HFFc6 (cell line): ENCODE measurements at regions not wholly inside any gene's neighbourhood (a gene's known extent, or its start where the extent isn't known, plus 50 kb on each side); places are given as distances from the start of the nearest gene placed in this dataset.

Source experiments
- DNase-seq: peaks from one replicate; pipeline ENCODE4 v3.0.0-alpha.2; 2018
- H3K27ac Mint-ChIP-seq: 2 replicates; pipeline ENCODE4 v1.8.0; 2020; ENCODE audit warnings: mild to moderate bottlenecking, mixed read lengths
- H3K27me3 Mint-ChIP-seq: 2 replicates; pipeline ENCODE4 v1.8.0; 2021; ENCODE audit warnings: mild to moderate bottlenecking, moderate library complexity, mixed read lengths; ENCODE audit not compliant: insufficient read depth
- H3K36me3 Mint-ChIP-seq: 2 replicates; pipeline ENCODE4 v1.8.0; 2021; ENCODE audit warnings: low read depth, mixed read lengths
- H3K4me1 Mint-ChIP-seq: 2 replicates; pipeline ENCODE4 v1.8.0; 2020; ENCODE audit warnings: low read depth, mixed read lengths
- H3K4me3 Mint-ChIP-seq: 2 replicates; pipeline ENCODE4 v1.8.0; 2020; ENCODE audit warnings: mild to moderate bottlenecking, moderate library complexity, mixed read lengths
- H3K9me3 Mint-ChIP-seq: 2 replicates; pipeline ENCODE4 v1.8.0; 2020; ENCODE audit warnings: mild to moderate bottlenecking, mixed read lengths
- CTCF ChIP-seq: fragments of 200-600 bp; sonication (generic); IDR thresholded peaks from 2 replicates; pipeline ENCODE4 v1.5.0; 2021; ENCODE audit warnings: antibody characterized with exemption, mild to moderate bottlenecking

DNA sequence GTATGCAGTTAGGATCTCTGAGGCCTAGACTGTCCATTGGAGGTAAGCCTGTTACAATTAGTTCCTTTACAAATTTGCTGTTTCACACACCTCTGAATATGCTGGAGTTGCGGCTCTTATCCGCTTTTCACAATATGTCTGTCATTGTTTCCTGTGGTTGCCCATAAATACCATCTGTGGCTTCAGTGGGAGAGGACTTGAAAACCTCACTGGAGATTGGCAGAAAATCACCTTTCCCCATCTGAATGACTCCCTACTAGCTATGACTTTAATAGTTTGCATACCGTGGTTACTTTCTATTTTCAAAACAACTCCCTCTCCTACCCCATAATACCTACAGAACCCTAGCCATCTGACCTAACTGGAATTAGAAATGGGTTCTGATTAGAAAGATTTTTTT is 454.3 kb downstream of the PCDH17 start:
- no peak for DNase-seq
- H3K36me3 Mint-ChIP-seq, result no peaks in the 10 kb centered on the region
- TF ChIP-seq CTCF, result no peak
- no peaks in the 10 kb centered on the region for H3K27me3 Mint-ChIP-seq
- H3K4me1 Mint-ChIP-seq, result no peaks in the 10 kb centered on the region
- no peak overlapping the region for H3K4me3 Mint-ChIP-seq
- H3K27ac Mint-ChIP-seq, result no peak overlapping the region
- peaks cover 29% of the 10 kb centered on the region for H3K9me3 Mint-ChIP-seq

GRCh38 chr13:58087566-58087965 is 456.0 kb downstream of the PCDH17 start:
- DNase-seq, result no peak
- H3K9me3 Mint-ChIP-seq, result peaks cover 21% of the 10 kb centered on the region
- TF ChIP-seq CTCF, result no peak
- H3K27ac Mint-ChIP-seq, result no peak overlapping the region
- H3K27me3 Mint-ChIP-seq, result no peaks in the 10 kb centered on the region
- H3K4me3 Mint-ChIP-seq, result no peak overlapping the region
- H3K36me3 Mint-ChIP-seq, result no peaks in the 10 kb centered on the region
- H3K4me1 Mint-ChIP-seq, result no peaks in the 10 kb centered on the region

DNA sequence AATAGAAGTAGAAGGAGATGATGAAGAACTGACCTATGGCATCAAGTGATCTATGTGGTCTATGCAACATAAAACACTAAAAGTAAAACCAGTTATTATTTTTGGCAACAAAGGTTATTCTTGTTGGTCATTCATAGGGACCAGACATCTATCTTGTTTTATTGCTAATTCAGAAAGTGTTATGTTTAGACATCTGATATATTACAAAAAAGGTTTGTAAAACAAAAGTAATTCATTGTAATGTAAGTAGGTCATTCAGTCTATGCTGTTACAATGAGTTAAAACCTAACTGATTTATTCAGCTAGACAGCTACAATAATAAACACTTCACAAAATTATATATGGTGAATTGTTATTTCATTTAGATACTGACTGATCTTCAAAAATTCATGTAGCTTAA is 461.9 kb downstream of the PCDH17 start:
- Mint-ChIP-seq H3K4me3 (no peak overlapping the region), H3K36me3 (no peaks in the 10 kb centered on the region), H3K27me3 (no peaks in the 10 kb centered on the region; the same call in 1 of the 2 replicates), H3K4me1 (no peaks in the 10 kb centered on the region), H3K9me3 (peaks cover 10% of the 10 kb centered on the region), H3K27ac (no peak overlapping the region)
- DNase-seq, result no peak
- TF ChIP-seq CTCF, result no peak

DNA sequence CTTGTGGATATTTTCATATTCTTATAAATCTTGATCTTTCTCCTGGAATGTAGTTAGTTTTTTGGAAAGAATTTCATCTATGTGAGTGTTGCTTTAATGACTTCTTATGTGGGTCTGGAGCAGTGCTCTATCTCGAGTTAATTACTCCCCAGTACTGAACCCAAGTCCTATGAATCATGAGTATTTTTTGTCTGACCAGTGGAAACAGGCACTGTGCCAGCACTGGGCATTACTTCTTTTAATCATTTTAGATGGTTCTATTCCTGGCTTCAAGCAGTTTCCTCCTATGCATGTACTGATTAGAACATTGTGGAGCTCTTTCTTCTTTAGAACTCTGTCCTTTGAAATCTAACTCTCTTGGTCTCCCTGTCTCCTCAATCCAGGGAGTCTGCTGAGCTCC is 466.3 kb downstream of the PCDH17 start:
- no peak for DNase-seq
- Mint-ChIP-seq H3K9me3 (peaks cover 12% of the 10 kb centered on the region; the same call in 1 of the 2 replicates), H3K4me1 (no peaks in the 10 kb centered on the region), H3K27me3 (no peaks in the 10 kb centered on the region; the same call in 1 of the 2 replicates), H3K4me3 (no peak overlapping the region), H3K27ac (no peak overlapping the region), H3K36me3 (no peaks in the 10 kb centered on the region)
- no peak for TF ChIP-seq CTCF

- Mint-ChIP-seq H3K4me3 (no peak overlapping the region), H3K4me1 (no peaks in the 10 kb centered on the region), H3K9me3 (peaks cover 17% of the 10 kb centered on the region), H3K36me3 (no peaks in the 10 kb centered on the region), H3K27ac (no peak overlapping the region), H3K27me3 (no peaks in the 10 kb centered on the region)
- TF ChIP-seq CTCF, result no peak
- DNase-seq, result no peak
Observed at GRCh38 chr13:58119351-58119750, 487.8 kb downstream of the PCDH17 start.

DNA sequence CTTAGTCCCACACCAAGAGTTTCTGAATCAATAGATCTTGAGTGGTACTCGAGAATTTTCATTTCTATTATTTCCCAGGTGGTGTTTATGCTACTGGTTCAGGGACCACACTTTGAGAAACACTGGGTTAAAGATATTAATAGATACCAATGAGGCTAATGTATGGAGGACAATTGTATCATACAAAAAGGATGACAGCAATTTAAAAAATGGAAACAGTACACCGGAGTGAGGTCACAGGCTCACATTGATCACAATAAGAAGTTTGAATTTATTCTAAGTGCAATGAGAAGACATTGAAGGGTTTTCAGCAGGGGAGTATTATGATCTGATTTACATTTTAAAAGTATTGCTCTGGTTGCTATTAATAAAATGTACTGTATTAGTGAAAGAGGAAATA is 488.3 kb downstream of the PCDH17 start:
- H3K9me3 Mint-ChIP-seq, result peaks cover 16% of the 10 kb centered on the region
- no peaks in the 10 kb centered on the region for H3K4me1 Mint-ChIP-seq
- no peak overlapping the region for H3K27ac Mint-ChIP-seq
- no peak for TF ChIP-seq CTCF
- H3K4me3 Mint-ChIP-seq, result no peak overlapping the region
- no peaks in the 10 kb centered on the region for H3K36me3 Mint-ChIP-seq
- no peaks in the 10 kb centered on the region for H3K27me3 Mint-ChIP-seq
- DNase-seq, result no peak
